ENCODE measurements at regions not wholly inside any gene's neighbourhood (a gene's known extent, or its start where the extent isn't known, plus 50 kb on each side); places are given as distances from the start of the nearest gene placed in this dataset.
"Not testable (repeated sequence)": the region's sequence is repeated elsewhere in the genome, so short reads cannot be mapped to it uniquely, and the experiment has no call there.

GRCh38 chr16:72457243-72457940 lies 285.4 kb upstream of the PMFBP1 start:
- no peaks in the 10 kb centered on the region for H3K4me1 ChIP-seq
- H3K4me3 ChIP-seq, result no peak overlapping the region
- DNase-seq, result no peak
- no peak for TF ChIP-seq CTCF (IDR thresholded peaks at IDR 0.05)
- H3K27ac ChIP-seq, result no peak overlapping the region
- H3K36me3 ChIP-seq, result no peaks in the 10 kb centered on the region
- intact Hi-C loops (cut with DNase I; ENCODE audit: low total_unique reads), result no loop called here
- H3K27me3 ChIP-seq, result no peaks in the 10 kb centered on the region
- peaks cover 0 to 10% (median 6%) of the 10 kb centered on the region in 3 donors for H3K9me3 ChIP-seq

- intact Hi-C loops (cut with DNase I; ENCODE audit: low total_unique reads), result no loop called here
- H3K27me3 ChIP-seq, result no peaks in the 10 kb centered on the region
- TF ChIP-seq CTCF (IDR thresholded peaks at IDR 0.05), result no peak
- peaks cover 0 to 10% (median 7%) of the 10 kb centered on the region in 3 donors for H3K9me3 ChIP-seq
- H3K27ac ChIP-seq, result no peak overlapping the region
- DNase-seq, result no peak
- H3K36me3 ChIP-seq, result no peaks in the 10 kb centered on the region
- H3K4me3 ChIP-seq, result no peak overlapping the region
- no peaks in the 10 kb centered on the region for H3K4me1 ChIP-seq
These were observed 284.0 kb upstream of the PMFBP1 start for GRCh38 chr16:72455743-72456659.

- H3K27me3 ChIP-seq; H3K36me3 ChIP-seq; intact Hi-C loops (cut with DNase I; ENCODE audit: low total_unique reads); H3K4me3 ChIP-seq; H3K4me1 ChIP-seq; H3K27ac ChIP-seq; DNase-seq: not testable (repeated sequence)
- H3K9me3 ChIP-seq, result peaks cover 0 to 10% (median 7%) of the 10 kb centered on the region in 3 donors
These were observed 281.9 kb upstream of the PMFBP1 start for GRCh38 chr16:72453856-72454255.

GRCh38 chr16:72444696-72445095 lies 272.7 kb upstream of the PMFBP1 start:
- TF ChIP-seq CTCF (IDR thresholded peaks at IDR 0.05), result no peak
- H3K4me1 ChIP-seq, result no peaks in the 10 kb centered on the region
- peaks cover 0 to 3% (median 0%) of the 10 kb centered on the region in 3 donors for H3K9me3 ChIP-seq
- no peaks in the 10 kb centered on the region for H3K36me3 ChIP-seq
- H3K27me3 ChIP-seq, result no peaks in the 10 kb centered on the region
- intact Hi-C loops (cut with DNase I; ENCODE audit: low total_unique reads), result no loop called here
- no peak overlapping the region for H3K4me3 ChIP-seq
- no peak overlapping the region for H3K27ac ChIP-seq
- DNase-seq, result no peak

GRCh38 chr16:72443809-72444208 lies 271.9 kb upstream of the PMFBP1 start:
- Histone ChIP-seq H3K9me3 (peaks cover 0 to 3% (median 0%) of the 10 kb centered on the region in 3 donors), H3K4me3 (no peak overlapping the region), H3K4me1 (no peaks in the 10 kb centered on the region), H3K27me3 (no peaks in the 10 kb centered on the region), H3K36me3 (no peaks in the 10 kb centered on the region), H3K27ac (no peak overlapping the region)
- no peak for TF ChIP-seq CTCF (IDR thresholded peaks at IDR 0.05)
- no peak for DNase-seq
- intact Hi-C loops (cut with DNase I; ENCODE audit: low total_unique reads), result no loop called here

All from tibial artery (tissue), 4 donors.